Panc1 (cell line): ENCODE measurements at regions not wholly inside any gene's neighbourhood (a gene's known extent, or its start where the extent isn't known, plus 50 kb on each side); places are given as distances from the start of the nearest gene placed in this dataset.

Source experiments
- POLR2AphosphoS5 ChIP-seq: IDR thresholded peaks from 2 replicates; pipeline ENCODE4 v1.6.1; 2012; ENCODE audit warnings: mild to moderate bottlenecking, low read depth, low read length, moderate library complexity
- SIN3A ChIP-seq: IDR thresholded peaks from 2 replicates; pipeline ENCODE4 v1.6.1; 2012; ENCODE audit warnings: low read depth, mild to moderate bottlenecking, low read length, moderate library complexity, borderline replicate concordance; ENCODE audit not compliant: insufficient read depth
- TF ChIP-seq, protein P1 (sequence below): fragments of 450-650 bp; IDR thresholded peaks from 2 replicates; pipeline ENCODE4 v1.5.1; 2017; ENCODE audit warnings: mild to moderate bottlenecking
- TF ChIP-seq, protein P2 (sequence below), 2 experiments: IDR thresholded peaks; 2 replicates each; pipeline ENCODE4 v1.6.1; 2011 to 2012; ENCODE audit warnings: low read depth in 2 of 2, control low read depth in 1 of 2, low read length in 1 of 2, mild to moderate bottlenecking in 1 of 2, moderate library complexity in 1 of 2; ENCODE audit not compliant: insufficient read depth in 1 of 2

DNA sequence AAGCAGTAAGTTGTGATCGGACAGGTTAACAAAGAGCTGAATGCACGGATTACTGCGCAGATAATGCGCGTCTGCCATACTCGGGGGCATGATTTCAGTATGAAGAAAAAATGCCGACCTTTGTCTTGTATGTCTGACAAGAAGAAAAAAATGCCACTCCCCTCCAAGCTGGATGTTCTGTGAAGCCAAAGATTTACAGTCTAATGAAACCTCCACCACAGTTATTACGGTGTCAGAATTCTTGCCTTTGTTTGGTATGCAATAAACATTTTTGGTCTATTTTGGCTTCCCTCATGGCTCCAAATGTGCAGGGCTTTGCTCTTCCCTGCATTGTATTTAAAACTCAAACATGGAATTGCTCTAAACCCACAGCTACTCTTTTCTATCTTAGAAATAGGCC lies 72.2 kb upstream of the THUMPD2 start:
- TF ChIP-seq, protein P1, sequence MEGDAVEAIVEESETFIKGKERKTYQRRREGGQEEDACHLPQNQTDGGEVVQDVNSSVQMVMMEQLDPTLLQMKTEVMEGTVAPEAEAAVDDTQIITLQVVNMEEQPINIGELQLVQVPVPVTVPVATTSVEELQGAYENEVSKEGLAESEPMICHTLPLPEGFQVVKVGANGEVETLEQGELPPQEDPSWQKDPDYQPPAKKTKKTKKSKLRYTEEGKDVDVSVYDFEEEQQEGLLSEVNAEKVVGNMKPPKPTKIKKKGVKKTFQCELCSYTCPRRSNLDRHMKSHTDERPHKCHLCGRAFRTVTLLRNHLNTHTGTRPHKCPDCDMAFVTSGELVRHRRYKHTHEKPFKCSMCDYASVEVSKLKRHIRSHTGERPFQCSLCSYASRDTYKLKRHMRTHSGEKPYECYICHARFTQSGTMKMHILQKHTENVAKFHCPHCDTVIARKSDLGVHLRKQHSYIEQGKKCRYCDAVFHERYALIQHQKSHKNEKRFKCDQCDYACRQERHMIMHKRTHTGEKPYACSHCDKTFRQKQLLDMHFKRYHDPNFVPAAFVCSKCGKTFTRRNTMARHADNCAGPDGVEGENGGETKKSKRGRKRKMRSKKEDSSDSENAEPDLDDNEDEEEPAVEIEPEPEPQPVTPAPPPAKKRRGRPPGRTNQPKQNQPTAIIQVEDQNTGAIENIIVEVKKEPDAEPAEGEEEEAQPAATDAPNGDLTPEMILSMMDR = no peak
- TF ChIP-seq, protein P2, sequence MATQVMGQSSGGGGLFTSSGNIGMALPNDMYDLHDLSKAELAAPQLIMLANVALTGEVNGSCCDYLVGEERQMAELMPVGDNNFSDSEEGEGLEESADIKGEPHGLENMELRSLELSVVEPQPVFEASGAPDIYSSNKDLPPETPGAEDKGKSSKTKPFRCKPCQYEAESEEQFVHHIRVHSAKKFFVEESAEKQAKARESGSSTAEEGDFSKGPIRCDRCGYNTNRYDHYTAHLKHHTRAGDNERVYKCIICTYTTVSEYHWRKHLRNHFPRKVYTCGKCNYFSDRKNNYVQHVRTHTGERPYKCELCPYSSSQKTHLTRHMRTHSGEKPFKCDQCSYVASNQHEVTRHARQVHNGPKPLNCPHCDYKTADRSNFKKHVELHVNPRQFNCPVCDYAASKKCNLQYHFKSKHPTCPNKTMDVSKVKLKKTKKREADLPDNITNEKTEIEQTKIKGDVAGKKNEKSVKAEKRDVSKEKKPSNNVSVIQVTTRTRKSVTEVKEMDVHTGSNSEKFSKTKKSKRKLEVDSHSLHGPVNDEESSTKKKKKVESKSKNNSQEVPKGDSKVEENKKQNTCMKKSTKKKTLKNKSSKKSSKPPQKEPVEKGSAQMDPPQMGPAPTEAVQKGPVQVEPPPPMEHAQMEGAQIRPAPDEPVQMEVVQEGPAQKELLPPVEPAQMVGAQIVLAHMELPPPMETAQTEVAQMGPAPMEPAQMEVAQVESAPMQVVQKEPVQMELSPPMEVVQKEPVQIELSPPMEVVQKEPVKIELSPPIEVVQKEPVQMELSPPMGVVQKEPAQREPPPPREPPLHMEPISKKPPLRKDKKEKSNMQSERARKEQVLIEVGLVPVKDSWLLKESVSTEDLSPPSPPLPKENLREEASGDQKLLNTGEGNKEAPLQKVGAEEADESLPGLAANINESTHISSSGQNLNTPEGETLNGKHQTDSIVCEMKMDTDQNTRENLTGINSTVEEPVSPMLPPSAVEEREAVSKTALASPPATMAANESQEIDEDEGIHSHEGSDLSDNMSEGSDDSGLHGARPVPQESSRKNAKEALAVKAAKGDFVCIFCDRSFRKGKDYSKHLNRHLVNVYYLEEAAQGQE (IDR thresholded peaks at IDR 0.05; ENCODE audit: insufficient read depth in 1 of 2, low read depth in 2 of 2, low read length in 1 of 2) = no peak
- no peak for TF ChIP-seq SIN3A
- TF ChIP-seq POLR2AphosphoS5 = no peak
